K562 (cell line): ENCODE measurements at regions not wholly inside any gene's neighbourhood (a gene's known extent, or its start where the extent isn't known, plus 50 kb on each side); places are given as distances from the start of the nearest gene placed in this dataset.

Experiments used
- MXI1 ChIP-seq: IDR thresholded peaks from 2 replicates; pipeline ENCODE4 v1.6.1; 2011; ENCODE audit warnings: low read depth, mild to moderate bottlenecking, improper control_type of control experiment, low read length
- PKNOX1 ChIP-seq: fragments of 450-650 bp; IDR thresholded peaks from 2 replicates; pipeline ENCODE4 v1.6.1; 2016
- RNF219 ChIP-seq: fragments of 250-450 bp; sonication (Bioruptor Pico); IDR thresholded peaks from 2 replicates; pipeline ENCODE4 v1.5.0; 2022; ENCODE audit warnings: mild to moderate bottlenecking
- SIX5 ChIP-seq, 2 experiments: IDR thresholded peaks; 2 replicates each; pipeline ENCODE4 v1.6.1; 2011; ENCODE audit warnings: low read length in 2 of 2, borderline replicate concordance in 1 of 2, low read depth in 1 of 2, mild to moderate bottlenecking in 1 of 2, moderate library complexity in 1 of 2; ENCODE audit not compliant: insufficient read depth in 1 of 2
- SRSF1 ChIP-seq: fragments of 200-400 bp; formaldehyde crosslinking; IDR thresholded peaks from 2 replicates; pipeline ENCODE4 v1.6.1; 2017; ENCODE audit warnings: mild to moderate bottlenecking, low read depth, low read length, moderate library complexity
- ZFP1 ChIP-seq: fragments of 450-650 bp; formaldehyde crosslinking; IDR thresholded peaks from 2 replicates; pipeline ENCODE4 v1.4.0; 2020; ENCODE audit warnings: mild to moderate bottlenecking, mixed read lengths

- TF ChIP-seq SIX5 (IDR thresholded peaks at IDR 0.05; ENCODE audit: borderline replicate concordance in 1 of 2, insufficient read depth in 1 of 2, low read depth in 1 of 2, low read length in 2 of 2) (no peak), RNF219 (CRISPR knock-in tag) (no peak), PKNOX1 (no peak), SRSF1 (no peak), MXI1 (no peak), ZFP1 (no peak)
Measured at GRCh38 chrX:109952985-109953905, 49.7 kb upstream of the TMEM164 start.
